Nephron (organoid): ENCODE measurements at regions not wholly inside any gene's neighbourhood (a gene's known extent, or its start where the extent isn't known, plus 50 kb on each side); places are given as distances from the start of the nearest gene placed in this dataset.

Source experiments
- H3K27ac Mint-ChIP-seq, 3 experiments: 2 replicates each; pipeline ENCODE4 v1.8.0; 2020; ENCODE audit warnings: mixed read lengths in 3 of 3, mild to moderate bottlenecking in 2 of 3, moderate library complexity in 1 of 3
- H3K27me3 Mint-ChIP-seq: 2 replicates; pipeline ENCODE4 v1.8.0; 2021; ENCODE audit warnings: low read depth, mild to moderate bottlenecking, moderate library complexity, mixed read lengths
- H3K36me3 Mint-ChIP-seq: 2 replicates; pipeline ENCODE4 v1.8.0; 2020; ENCODE audit warnings: low read depth, mixed read lengths
- H3K4me1 Mint-ChIP-seq: 2 replicates; pipeline ENCODE4 v1.8.0; 2020; ENCODE audit warnings: mixed read lengths
- H3K4me3 Mint-ChIP-seq, 3 experiments: 2 replicates each; pipeline ENCODE4 v1.8.0; 2020; ENCODE audit warnings: mild to moderate bottlenecking in 3 of 3, mixed read lengths in 3 of 3, moderate library complexity in 2 of 3
- H3K9me3 Mint-ChIP-seq: 2 replicates; pipeline ENCODE4 v1.8.0; 2020; ENCODE audit warnings: mixed read lengths
- CTCF ChIP-seq, 3 experiments: fragments of 200-600 bp; sonication (generic); IDR thresholded peaks; one replicate each; pipeline ENCODE4 v1.5.0; 2021; ENCODE audit warnings: antibody characterized with exemption in 3 of 3; ENCODE audit not compliant: unreplicated experiment in 3 of 3

GRCh38 chr5:39675676-39676075 is 250.9 kb upstream of the DAB2 start:
- no peak for TF ChIP-seq CTCF (IDR thresholded peaks at IDR 0.05; ENCODE audit: unreplicated experiment in 3 of 3)
- peak overlapping the region in 1 of 3 experiments; percentile 40 for H3K27ac Mint-ChIP-seq
- no peaks in the 10 kb centered on the region for H3K27me3 Mint-ChIP-seq
- no peaks in the 10 kb centered on the region for H3K36me3 Mint-ChIP-seq
- H3K4me3 Mint-ChIP-seq = no peak overlapping the region
- peaks cover 4% of the 10 kb centered on the region for H3K4me1 Mint-ChIP-seq
- H3K9me3 Mint-ChIP-seq = no peaks in the 10 kb centered on the region

- TF ChIP-seq CTCF (IDR thresholded peaks at IDR 0.05; ENCODE audit: unreplicated experiment in 3 of 3) = no peak
- Mint-ChIP-seq H3K4me3 (no peak overlapping the region), H3K27me3 (no peaks in the 10 kb centered on the region), H3K9me3 (no peaks in the 10 kb centered on the region), H3K4me1 (peaks cover 4% of the 10 kb centered on the region), H3K36me3 (no peaks in the 10 kb centered on the region), H3K27ac (no peak overlapping the region)
Measured at GRCh38 chr5:39674209-39675082, 249.7 kb upstream of the DAB2 start.

GRCh38 chr5:39671561-39671961 is 246.8 kb upstream of the DAB2 start:
- H3K4me1 Mint-ChIP-seq = peaks cover 4% of the 10 kb centered on the region
- H3K36me3 Mint-ChIP-seq = no peaks in the 10 kb centered on the region
- H3K27ac Mint-ChIP-seq = peak overlapping the region in 2 of 3 experiments; percentile 12 to 26
- no peak for TF ChIP-seq CTCF (IDR thresholded peaks at IDR 0.05; ENCODE audit: unreplicated experiment in 3 of 3)
- H3K4me3 Mint-ChIP-seq = no peak overlapping the region
- H3K27me3 Mint-ChIP-seq = no peaks in the 10 kb centered on the region
- no peaks in the 10 kb centered on the region for H3K9me3 Mint-ChIP-seq

GRCh38 chr5:39670955-39671354 is 246.2 kb upstream of the DAB2 start:
- Mint-ChIP-seq H3K36me3 (no peaks in the 10 kb centered on the region), H3K27me3 (no peaks in the 10 kb centered on the region), H3K4me3 (no peak overlapping the region), H3K27ac (no peak overlapping the region), H3K4me1 (peaks cover 4% of the 10 kb centered on the region), H3K9me3 (no peaks in the 10 kb centered on the region)
- no peak for TF ChIP-seq CTCF (IDR thresholded peaks at IDR 0.05; ENCODE audit: unreplicated experiment in 3 of 3)

- Mint-ChIP-seq H3K27ac (no peak overlapping the region), H3K36me3 (no peaks in the 10 kb centered on the region), H3K9me3 (no peaks in the 10 kb centered on the region), H3K4me1 (peaks cover 4% of the 10 kb centered on the region), H3K27me3 (no peaks in the 10 kb centered on the region), H3K4me3 (no peak overlapping the region)
- TF ChIP-seq CTCF (IDR thresholded peaks at IDR 0.05; ENCODE audit: unreplicated experiment in 3 of 3) = no peak
Measured at GRCh38 chr5:39670391-39670790, 245.6 kb upstream of the DAB2 start.

GRCh38 chr5:39668980-39669379 is 244.2 kb upstream of the DAB2 start:
- H3K36me3 Mint-ChIP-seq = no peaks in the 10 kb centered on the region
- H3K9me3 Mint-ChIP-seq = no peaks in the 10 kb centered on the region
- H3K27me3 Mint-ChIP-seq = no peaks in the 10 kb centered on the region
- no peak overlapping the region for H3K4me3 Mint-ChIP-seq
- no peak for TF ChIP-seq CTCF (IDR thresholded peaks at IDR 0.05; ENCODE audit: unreplicated experiment in 3 of 3)
- H3K27ac Mint-ChIP-seq = no peak overlapping the region
- peaks cover 4% of the 10 kb centered on the region for H3K4me1 Mint-ChIP-seq
